ENCODE measurements at regions not wholly inside any gene's neighbourhood (a gene's known extent, or its start where the extent isn't known, plus 50 kb on each side); places are given as distances from the start of the nearest gene placed in this dataset.

DNA sequence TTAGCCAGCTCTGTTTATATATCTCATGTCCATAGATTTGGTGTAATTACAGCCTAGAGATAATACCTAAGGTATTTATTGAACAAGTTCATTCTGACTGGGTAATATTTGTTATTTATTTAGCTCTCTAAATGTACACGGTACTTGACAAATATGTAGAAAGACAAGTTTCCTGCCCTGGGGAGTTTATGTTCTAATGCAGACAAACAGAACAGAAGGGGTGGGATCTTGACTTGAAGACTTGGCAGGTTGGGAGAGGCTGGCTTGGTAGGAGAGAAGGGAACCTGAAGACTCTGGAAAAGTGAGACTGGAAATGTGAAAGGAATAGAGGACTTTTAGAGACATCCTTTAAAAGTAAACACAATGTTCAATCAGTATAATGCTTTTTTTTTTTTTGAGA lies 97.7 kb upstream of the CDK6 start:
- no peaks in the 10 kb centered on the region for H3K27me3 ChIP-seq
- H3K4me1 ChIP-seq = no peaks in the 10 kb centered on the region
- TF ChIP-seq, protein P1, sequence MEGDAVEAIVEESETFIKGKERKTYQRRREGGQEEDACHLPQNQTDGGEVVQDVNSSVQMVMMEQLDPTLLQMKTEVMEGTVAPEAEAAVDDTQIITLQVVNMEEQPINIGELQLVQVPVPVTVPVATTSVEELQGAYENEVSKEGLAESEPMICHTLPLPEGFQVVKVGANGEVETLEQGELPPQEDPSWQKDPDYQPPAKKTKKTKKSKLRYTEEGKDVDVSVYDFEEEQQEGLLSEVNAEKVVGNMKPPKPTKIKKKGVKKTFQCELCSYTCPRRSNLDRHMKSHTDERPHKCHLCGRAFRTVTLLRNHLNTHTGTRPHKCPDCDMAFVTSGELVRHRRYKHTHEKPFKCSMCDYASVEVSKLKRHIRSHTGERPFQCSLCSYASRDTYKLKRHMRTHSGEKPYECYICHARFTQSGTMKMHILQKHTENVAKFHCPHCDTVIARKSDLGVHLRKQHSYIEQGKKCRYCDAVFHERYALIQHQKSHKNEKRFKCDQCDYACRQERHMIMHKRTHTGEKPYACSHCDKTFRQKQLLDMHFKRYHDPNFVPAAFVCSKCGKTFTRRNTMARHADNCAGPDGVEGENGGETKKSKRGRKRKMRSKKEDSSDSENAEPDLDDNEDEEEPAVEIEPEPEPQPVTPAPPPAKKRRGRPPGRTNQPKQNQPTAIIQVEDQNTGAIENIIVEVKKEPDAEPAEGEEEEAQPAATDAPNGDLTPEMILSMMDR (IDR thresholded peaks at IDR 0.05) = no peak
- no peak overlapping the region for H3K27ac ChIP-seq
- no peak overlapping the region for H3K4me3 ChIP-seq
- no peak for DNase-seq
- peaks cover 0 to 9% (median 0%) of the 10 kb centered on the region in 3 donors for H3K9me3 ChIP-seq
- intact Hi-C loops (cut with DNase I; ENCODE audit: low total_unique reads) = no loop called here
- H3K36me3 ChIP-seq = no peaks in the 10 kb centered on the region

DNA sequence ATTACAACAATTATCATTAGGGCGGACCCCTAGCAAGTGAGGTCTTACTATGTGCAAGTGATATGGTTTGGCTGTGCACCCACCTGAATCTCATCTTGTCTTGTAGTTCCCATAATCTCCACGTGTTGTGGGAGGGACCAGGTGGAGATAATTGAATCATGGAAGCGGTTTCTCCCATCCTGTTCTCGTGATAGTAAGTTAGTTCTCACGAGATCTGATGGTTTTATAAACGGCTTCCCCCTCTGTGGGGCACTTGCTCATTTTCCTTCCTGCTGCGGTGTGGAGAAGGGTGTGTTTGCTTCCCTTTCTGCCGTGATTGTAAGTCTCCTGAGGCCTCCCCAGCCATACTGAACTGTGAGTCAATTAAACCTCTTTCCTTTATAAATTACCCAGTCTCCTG lies 96.1 kb upstream of the CDK6 start:
- H3K4me3 ChIP-seq = no peak overlapping the region
- H3K36me3 ChIP-seq = no peaks in the 10 kb centered on the region
- no peaks in the 10 kb centered on the region for H3K27me3 ChIP-seq
- no peak overlapping the region for H3K27ac ChIP-seq
- TF ChIP-seq, protein P1 (IDR thresholded peaks at IDR 0.05) = no peak
- no peaks in the 10 kb centered on the region for H3K4me1 ChIP-seq
- intact Hi-C loops (cut with DNase I; ENCODE audit: low total_unique reads) = no loop called here
- DNase-seq = no peak
- H3K9me3 ChIP-seq = peaks cover 0 to 9% (median 0%) of the 10 kb centered on the region in 3 donors

DNA sequence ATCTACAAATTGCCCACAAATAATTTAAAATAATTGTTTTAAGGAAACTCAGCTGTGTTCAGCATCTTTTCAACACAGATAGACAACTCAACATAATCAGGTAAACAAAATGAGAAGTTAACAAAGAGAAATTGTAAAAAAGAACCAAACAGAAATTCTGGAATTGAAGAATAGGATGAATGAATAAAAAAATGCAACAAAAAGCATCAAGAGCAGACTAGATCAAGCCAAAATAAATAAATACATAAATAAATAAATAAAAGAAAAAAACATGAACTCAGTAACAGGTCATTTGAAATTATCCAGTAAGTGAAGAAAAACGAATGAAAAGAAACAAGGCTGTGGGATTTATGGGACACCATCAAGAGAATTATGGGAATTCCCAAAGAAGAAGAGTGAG lies 94.0 kb upstream of the CDK6 start:
- H3K36me3 ChIP-seq = no peaks in the 10 kb centered on the region
- no peaks in the 10 kb centered on the region for H3K4me1 ChIP-seq
- intact Hi-C loops (cut with DNase I; ENCODE audit: low total_unique reads) = no loop called here
- TF ChIP-seq, protein P1 (IDR thresholded peaks at IDR 0.05) = no peak
- H3K4me3 ChIP-seq = no peak overlapping the region
- H3K9me3 ChIP-seq = peaks cover 0 to 9% (median 0%) of the 10 kb centered on the region in 3 donors
- no peak overlapping the region for H3K27ac ChIP-seq
- H3K27me3 ChIP-seq = peaks cover 0 to 9% of the 10 kb centered on the region in 2 donors
- DNase-seq = no peak

DNA sequence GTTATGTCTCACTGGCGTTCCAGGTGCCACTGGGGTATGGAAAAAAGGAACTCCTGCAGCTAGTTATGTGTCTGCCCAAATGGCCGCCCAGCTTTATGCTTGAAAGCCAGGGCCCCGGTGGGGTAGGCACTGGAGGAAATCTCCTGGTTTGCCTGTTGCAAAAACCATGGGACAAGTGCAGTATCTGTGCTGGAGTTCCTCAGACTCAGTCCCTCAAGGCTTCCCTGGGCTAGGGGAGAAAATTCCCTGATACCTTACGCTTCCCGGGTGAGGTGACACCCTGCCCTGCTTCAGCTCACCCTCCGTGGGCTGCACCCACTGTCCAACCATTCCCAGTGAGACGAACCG lies 90.3 kb upstream of the CDK6 start:
- DNase-seq = no peak
- Histone ChIP-seq H3K4me3 (no peak overlapping the region), H3K36me3 (no peaks in the 10 kb centered on the region), H3K9me3 (peaks cover 0 to 9% (median 0%) of the 10 kb centered on the region in 3 donors), H3K27ac (no peak overlapping the region), H3K4me1 (no peaks in the 10 kb centered on the region), H3K27me3 (peaks cover 0 to 9% of the 10 kb centered on the region in 2 donors)
- TF ChIP-seq, protein P1 (IDR thresholded peaks at IDR 0.05) = no peak
- intact Hi-C loops (cut with DNase I; ENCODE audit: low total_unique reads) = no loop called here

DNA sequence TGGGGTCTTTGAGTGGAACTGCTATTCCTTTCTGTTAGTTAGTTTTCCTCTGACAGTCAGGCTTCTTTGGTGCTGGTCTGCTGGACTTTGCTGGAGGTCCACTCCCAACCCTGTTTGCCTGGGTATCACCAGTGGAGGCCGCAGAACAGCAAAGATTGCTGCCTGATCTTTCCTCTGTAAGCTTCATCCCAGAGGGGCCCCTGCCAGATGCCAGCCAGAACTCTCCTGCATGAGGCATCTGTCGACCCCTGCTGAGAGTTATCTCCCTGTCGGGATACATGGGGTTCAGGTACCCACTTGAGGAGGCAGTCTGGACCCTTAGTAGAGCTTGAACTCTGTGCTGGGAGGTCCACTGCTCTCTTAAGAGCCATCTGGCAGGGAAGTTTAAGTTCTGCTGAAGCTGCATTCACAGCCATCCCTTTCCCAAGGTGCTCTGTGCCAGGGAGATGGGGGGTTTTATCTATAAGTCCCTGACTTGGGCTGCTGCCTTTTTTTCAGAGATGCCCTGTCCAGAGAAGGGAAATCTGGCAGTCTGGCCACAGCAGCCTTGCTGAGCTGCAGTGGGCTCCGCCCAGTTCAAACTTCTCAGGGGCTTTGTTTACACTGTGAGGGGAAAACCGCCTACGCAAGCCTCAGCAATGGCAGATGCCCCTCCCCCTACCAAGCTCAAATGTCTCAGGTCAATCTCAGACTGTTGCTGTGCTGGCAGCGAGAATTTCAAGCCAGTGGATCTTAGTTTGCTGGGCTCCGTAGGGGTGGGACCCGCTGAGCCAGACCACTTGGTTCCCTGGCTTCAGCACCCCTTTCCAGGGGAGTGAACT lies 89.7 kb upstream of the CDK6 start:
- intact Hi-C loops (cut with DNase I; ENCODE audit: low total_unique reads) = no loop called here
- Histone ChIP-seq H3K9me3 (peaks cover 0 to 9% (median 0%) of the 10 kb centered on the region in 3 donors), H3K4me3 (no peak overlapping the region), H3K27me3 (peaks cover 0 to 9% of the 10 kb centered on the region in 2 donors), H3K27ac (no peak overlapping the region), H3K4me1 (no peaks in the 10 kb centered on the region), H3K36me3 (no peaks in the 10 kb centered on the region)
- TF ChIP-seq, protein P1 (IDR thresholded peaks at IDR 0.05) = no peak
- DNase-seq = no peak
